ENCODE measurements at regions not wholly inside any gene's neighbourhood (a gene's known extent, or its start where the extent isn't known, plus 50 kb on each side); places are given as distances from the start of the nearest gene placed in this dataset.

DNA sequence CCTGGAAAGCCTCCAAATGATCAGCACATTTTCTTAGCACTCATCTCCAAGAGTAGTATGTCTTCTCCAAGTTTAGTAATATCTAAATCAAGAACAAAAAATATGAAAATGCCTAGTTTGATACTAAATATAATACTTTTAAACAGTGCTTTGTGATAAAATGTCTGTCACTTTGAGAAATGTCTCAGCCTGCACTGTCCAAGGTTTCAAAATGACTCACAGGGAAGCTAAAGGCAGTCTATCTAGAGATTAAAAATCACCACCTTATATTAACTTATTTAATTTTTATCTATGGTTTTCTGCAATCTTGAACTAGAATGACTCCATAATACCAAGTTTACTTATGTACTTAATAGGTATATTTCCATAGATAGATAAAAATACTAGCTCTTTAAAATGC lies 633.0 kb upstream of the C9orf72 start:
- no peak for DNase-seq (ENCODE audit: low spot score)
- ATAC-seq (ENCODE audit: low FRiP score) = no peak
- TF ChIP-seq, protein P1, sequence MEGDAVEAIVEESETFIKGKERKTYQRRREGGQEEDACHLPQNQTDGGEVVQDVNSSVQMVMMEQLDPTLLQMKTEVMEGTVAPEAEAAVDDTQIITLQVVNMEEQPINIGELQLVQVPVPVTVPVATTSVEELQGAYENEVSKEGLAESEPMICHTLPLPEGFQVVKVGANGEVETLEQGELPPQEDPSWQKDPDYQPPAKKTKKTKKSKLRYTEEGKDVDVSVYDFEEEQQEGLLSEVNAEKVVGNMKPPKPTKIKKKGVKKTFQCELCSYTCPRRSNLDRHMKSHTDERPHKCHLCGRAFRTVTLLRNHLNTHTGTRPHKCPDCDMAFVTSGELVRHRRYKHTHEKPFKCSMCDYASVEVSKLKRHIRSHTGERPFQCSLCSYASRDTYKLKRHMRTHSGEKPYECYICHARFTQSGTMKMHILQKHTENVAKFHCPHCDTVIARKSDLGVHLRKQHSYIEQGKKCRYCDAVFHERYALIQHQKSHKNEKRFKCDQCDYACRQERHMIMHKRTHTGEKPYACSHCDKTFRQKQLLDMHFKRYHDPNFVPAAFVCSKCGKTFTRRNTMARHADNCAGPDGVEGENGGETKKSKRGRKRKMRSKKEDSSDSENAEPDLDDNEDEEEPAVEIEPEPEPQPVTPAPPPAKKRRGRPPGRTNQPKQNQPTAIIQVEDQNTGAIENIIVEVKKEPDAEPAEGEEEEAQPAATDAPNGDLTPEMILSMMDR (IDR thresholded peaks at IDR 0.05) = no peak

DNA sequence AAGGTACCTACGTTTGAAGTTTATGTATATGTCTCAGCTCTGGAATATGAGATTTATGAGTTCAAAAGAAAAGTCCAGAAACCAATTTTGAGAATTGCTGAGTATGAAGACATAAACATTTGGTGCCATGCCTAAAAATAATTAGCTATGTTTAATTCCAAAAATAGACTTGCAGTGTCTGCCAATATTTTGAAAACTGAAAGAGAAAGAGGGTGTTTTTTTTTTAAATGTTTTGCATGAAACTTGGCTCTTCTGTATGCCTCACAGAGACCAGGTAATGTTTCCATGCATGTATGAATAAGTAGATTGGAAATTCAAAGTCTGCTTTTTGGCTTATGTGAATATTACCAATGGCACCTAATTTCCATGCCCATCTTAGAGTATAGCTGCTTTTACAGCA lies 634.4 kb upstream of the C9orf72 start:
- no peak for DNase-seq (ENCODE audit: low spot score)
- no peak for ATAC-seq (ENCODE audit: low FRiP score)
- TF ChIP-seq, protein P1 (IDR thresholded peaks at IDR 0.05) = no peak

DNA sequence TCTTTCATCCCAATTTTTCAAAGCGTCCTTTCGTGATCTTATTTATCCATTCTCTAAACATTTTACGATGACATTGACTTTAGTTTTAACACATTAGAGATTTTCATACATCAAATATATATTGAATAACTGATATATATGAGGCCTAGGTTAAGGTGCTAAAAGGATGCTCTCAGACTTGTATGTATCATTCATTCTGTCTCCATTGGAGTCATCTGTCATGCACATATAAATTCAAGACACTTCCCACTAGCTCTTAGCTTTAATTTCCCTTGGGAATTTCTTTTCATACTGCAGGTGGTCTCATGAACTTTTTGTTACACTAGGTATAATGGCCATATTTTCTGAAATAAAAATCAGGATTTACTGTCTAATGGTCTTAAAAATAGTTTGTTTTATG lies 635.8 kb upstream of the C9orf72 start:
- ATAC-seq (ENCODE audit: low FRiP score) = no peak
- TF ChIP-seq, protein P1 (IDR thresholded peaks at IDR 0.05) = no peak

DNA sequence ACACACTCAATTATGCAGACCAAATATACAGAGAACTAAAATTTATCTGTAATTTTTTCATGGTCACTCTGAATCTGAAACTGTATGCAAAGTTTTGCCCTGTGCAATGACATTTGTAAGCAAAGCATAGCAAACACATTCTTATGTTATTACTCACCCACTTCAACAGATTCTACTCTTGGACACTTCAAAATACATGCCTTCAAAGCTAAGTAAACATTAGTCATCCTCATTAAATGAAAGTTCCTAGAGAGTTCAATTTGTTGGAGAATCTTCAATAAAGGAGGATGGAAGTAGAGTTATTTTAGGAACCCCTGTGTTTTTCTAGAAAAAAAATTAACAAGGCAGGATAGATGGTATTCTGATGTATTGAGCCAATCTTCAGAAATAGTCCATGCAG lies 639.7 kb upstream of the C9orf72 start:
- no peak for DNase-seq (ENCODE audit: low spot score)
- TF ChIP-seq, protein P1 (IDR thresholded peaks at IDR 0.05) = no peak
- ATAC-seq (ENCODE audit: low FRiP score) = peak; percentile 93

More for the DNA sequence above, 635.8 kb upstream of the C9orf72 start:
- no peak for DNase-seq (ENCODE audit: low spot score)

DNA sequence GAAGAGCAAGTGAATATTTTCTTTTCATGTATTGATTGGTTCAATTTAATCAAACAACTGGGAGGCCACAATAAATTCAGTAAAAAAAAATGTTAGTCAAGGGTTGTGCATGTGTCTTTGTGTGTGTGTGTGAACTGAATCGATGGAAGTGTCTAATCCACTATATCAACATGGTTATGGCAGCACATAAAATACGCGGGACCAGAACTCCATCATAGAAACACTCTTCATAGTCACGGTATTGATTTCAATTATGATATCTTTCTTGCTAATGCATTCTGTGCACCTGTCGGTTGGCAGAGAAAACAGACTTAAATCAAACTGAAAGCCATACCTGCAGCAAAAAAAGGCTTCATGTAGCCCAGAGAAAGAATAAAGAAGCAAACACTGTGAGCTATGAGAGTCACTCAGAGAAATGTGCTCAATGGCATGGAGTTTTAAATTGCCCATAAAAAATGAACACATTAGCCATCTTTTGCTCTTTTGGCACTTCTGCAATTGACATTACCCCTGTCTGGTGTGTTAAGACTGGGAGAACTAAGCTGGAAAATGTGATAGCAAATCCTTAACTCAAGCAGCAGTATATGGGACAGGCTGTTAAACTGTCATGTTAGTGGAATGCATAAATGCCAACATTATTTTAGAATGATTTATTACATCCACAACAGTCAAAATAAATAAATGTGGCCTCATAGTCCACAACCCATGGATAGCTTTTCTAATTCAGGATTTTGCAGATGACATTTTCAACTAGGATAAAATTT lies 642.4 kb upstream of the C9orf72 start:
- no peak for DNase-seq (ENCODE audit: low spot score)
- no peak for ATAC-seq (ENCODE audit: low FRiP score)
- TF ChIP-seq, protein P1 (IDR thresholded peaks at IDR 0.05) = no peak

DNA sequence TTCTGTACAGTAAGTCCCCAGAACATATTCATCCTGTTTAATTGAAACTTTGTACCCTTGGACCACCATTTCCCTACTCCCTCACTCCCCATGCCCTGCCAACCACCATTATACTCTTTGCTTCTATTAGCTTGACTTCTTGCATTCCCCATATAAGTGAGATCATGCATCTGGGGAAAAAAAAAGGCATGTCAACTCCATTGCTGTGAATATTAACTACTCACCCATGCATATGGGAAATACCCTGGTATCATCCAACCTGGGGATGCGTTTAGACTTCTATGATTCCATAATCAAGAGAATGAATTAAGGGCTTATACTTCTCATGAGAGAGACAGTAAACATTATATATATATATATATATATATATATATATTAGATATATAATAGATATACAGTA lies 659.4 kb upstream of the C9orf72 start:
- DNase-seq (ENCODE audit: low spot score) = no peak
- TF ChIP-seq, protein P1 (IDR thresholded peaks at IDR 0.05) = no peak
- ATAC-seq (ENCODE audit: low FRiP score) = no peak
